CD8-positive, alpha-beta memory T cell (primary cell): ENCODE measurements at regions not wholly inside any gene's neighbourhood (a gene's known extent, or its start where the extent isn't known, plus 50 kb on each side); places are given as distances from the start of the nearest gene placed in this dataset.

Experiments used
- CTCF ChIA-PET: fragments of 350-600 bp; sonication (Branson Sonifier 250); formaldehyde crosslinking; loops from one replicate; lab custom pipeline; 2021; ENCODE audit warnings: antibody characterized with exemption; lab: Charles Lee
- POLR2A ChIA-PET: fragments of 350-600 bp; sonication (Branson Sonifier 250); formaldehyde crosslinking; loops from one replicate; lab custom pipeline; 2021; ENCODE audit warnings: antibody characterized with exemption; lab: Charles Lee
- DNase-seq, 5 donors: peaks; one replicate each; pipeline versions ENCODE4 v3.0.0 to v3.0.0-alpha.2; 2020 to 2022; ENCODE audit warnings: mixed read lengths in 1 of 5
- H3K27ac ChIP-seq: one replicate; pipeline ENCODE4 v1.7.0; 2013; ENCODE audit warnings: low read depth, mild to moderate bottlenecking, low read length, moderate library complexity
- H3K27me3 ChIP-seq: 2 replicates; pipeline ENCODE4 v1.7.0; 2013; ENCODE audit warnings: low read length, mild to moderate bottlenecking; ENCODE audit not compliant: insufficient read depth, poor library complexity, severe bottlenecking
- H3K36me3 ChIP-seq: 2 replicates; pipeline ENCODE4 v1.7.0; 2013; ENCODE audit warnings: mild to moderate bottlenecking, low read length, moderate library complexity; ENCODE audit not compliant: insufficient read depth
- H3K4me1 ChIP-seq: 2 replicates; pipeline ENCODE4 v1.7.0; 2013; ENCODE audit warnings: mild to moderate bottlenecking, low read length, moderate library complexity; ENCODE audit not compliant: insufficient read depth
- H3K4me3 ChIP-seq: 2 replicates; pipeline ENCODE4 v1.7.0; 2013; ENCODE audit warnings: mild to moderate bottlenecking, low read length
- H3K9me3 ChIP-seq: 2 replicates; pipeline ENCODE4 v1.7.0; 2013; ENCODE audit warnings: mild to moderate bottlenecking, low read length
- H3K27ac Mint-ChIP-seq, 8 donors: one replicate each; pipeline ENCODE4 v1.8.0; 2020 to 2021; ENCODE audit warnings: mixed read lengths in 8 of 8, mild to moderate bottlenecking in 6 of 8, inconsistent platforms in 3 of 8, moderate library complexity in 3 of 8
- H3K27me3 Mint-ChIP-seq, 2 donors: one replicate each; pipeline ENCODE4 v1.8.0; 2020 to 2021; ENCODE audit warnings: mixed read lengths in 2 of 2, mild to moderate bottlenecking in 1 of 2, moderate library complexity in 1 of 2
- H3K36me3 Mint-ChIP-seq, 3 donors: one replicate each; pipeline ENCODE4 v1.8.0; 2020 to 2021; ENCODE audit warnings: mixed read lengths in 3 of 3, inconsistent platforms in 1 of 3, mild to moderate bottlenecking in 1 of 3
- H3K4me1 Mint-ChIP-seq, 3 donors: one replicate each; pipeline ENCODE4 v1.8.0; 2020 to 2021; ENCODE audit warnings: mixed read lengths in 3 of 3, inconsistent platforms in 1 of 3, mild to moderate bottlenecking in 1 of 3
- H3K4me3 Mint-ChIP-seq, 7 donors: one replicate each; pipeline ENCODE4 v1.8.0; 2020 to 2021; ENCODE audit warnings: mixed read lengths in 7 of 7, mild to moderate bottlenecking in 6 of 7, moderate library complexity in 4 of 7, inconsistent platforms in 2 of 7
- H3K9me3 Mint-ChIP-seq, 5 donors: one replicate each; pipeline ENCODE4 v1.8.0; 2020 to 2022; ENCODE audit warnings: mixed read lengths in 5 of 5, mild to moderate bottlenecking in 3 of 5, moderate library complexity in 2 of 5, inconsistent platforms in 1 of 5

GRCh38 chrX:39445336-39445735 is 644.1 kb downstream of the MID1IP1 start:
- no peaks in the 10 kb centered on the region for H3K9me3 ChIP-seq
- no peaks in the 10 kb centered on the region for H3K36me3 ChIP-seq
- Mint-ChIP-seq H3K27ac (peak overlapping the region in 1 of 8 donors; percentile 66), H3K4me1 (peaks cover 1 to 24% (median 16%) of the 10 kb centered on the region in 3 donors), H3K4me3 (no peak overlapping the region), H3K36me3 (peaks cover 0 to 1% (median 0%) of the 10 kb centered on the region in 3 donors), H3K27me3 (peaks cover 0 to 4% of the 10 kb centered on the region in 2 donors), H3K9me3 (peaks cover 0 to 7% (median 5%) of the 10 kb centered on the region in 5 donors)
- no peak overlapping the region for H3K27ac ChIP-seq
- peaks cover 5% of the 10 kb centered on the region for H3K4me1 ChIP-seq
- CTCF ChIA-PET, result no interaction called here
- H3K4me3 ChIP-seq, result no peak overlapping the region
- POLR2A ChIA-PET, result no interaction called here
- H3K27me3 ChIP-seq, result no peaks in the 10 kb centered on the region
- DNase-seq, result peak in 1 of 5 donors; percentile 12

GRCh38 chrX:39449352-39449751 is 648.1 kb downstream of the MID1IP1 start:
- Histone ChIP-seq H3K36me3 (no peaks in the 10 kb centered on the region), H3K4me1 (no peaks in the 10 kb centered on the region), H3K27ac (no peak overlapping the region), H3K9me3 (no peaks in the 10 kb centered on the region), H3K27me3 (no peaks in the 10 kb centered on the region), H3K4me3 (no peak overlapping the region)
- H3K4me1 Mint-ChIP-seq, result peaks cover 3 to 22% (median 11%) of the 10 kb centered on the region in 3 donors
- H3K36me3 Mint-ChIP-seq, result no peaks in the 10 kb centered on the region
- peaks cover 0 to 2% (median 0%) of the 10 kb centered on the region in 5 donors for H3K9me3 Mint-ChIP-seq
- DNase-seq, result no peak
- ChIA-PET CTCF (no interaction called here), POLR2A (no interaction called here)
- H3K27ac Mint-ChIP-seq, result no peak overlapping the region
- no peak overlapping the region for H3K4me3 Mint-ChIP-seq
- H3K27me3 Mint-ChIP-seq, result peaks cover 0 to 3% of the 10 kb centered on the region in 2 donors

GRCh38 chrX:39450234-39450977 is 647.4 kb downstream of the BCOR start:
- Mint-ChIP-seq H3K27ac (peak overlapping the region in 3 of 8 donors; percentile 9 to 87 (median 43)), H3K9me3 (peaks cover 0 to 2% (median 0%) of the 10 kb centered on the region in 5 donors), H3K27me3 (peaks cover 0 to 4% of the 10 kb centered on the region in 2 donors)

GRCh38 chrX:39451046-39451445 is 646.7 kb downstream of the BCOR start:
- Histone ChIP-seq H3K36me3 (no peaks in the 10 kb centered on the region), H3K4me3 (no peak overlapping the region), H3K27ac (no peak overlapping the region), H3K9me3 (no peaks in the 10 kb centered on the region), H3K4me1 (no peaks in the 10 kb centered on the region), H3K27me3 (no peaks in the 10 kb centered on the region)
- DNase-seq, result no peak
- Mint-ChIP-seq H3K4me3 (no peak overlapping the region), H3K9me3 (peaks cover 0 to 2% (median 0%) of the 10 kb centered on the region in 5 donors), H3K36me3 (no peaks in the 10 kb centered on the region), H3K4me1 (peaks cover 3 to 22% (median 11%) of the 10 kb centered on the region in 3 donors), H3K27ac (peak overlapping the region in 2 of 8 donors; percentile 43 to 87), H3K27me3 (peaks cover 0 to 9% of the 10 kb centered on the region in 2 donors)
- ChIA-PET POLR2A (no interaction called here), CTCF (no interaction called here)

More at GRCh38 chrX:39450234-39450977, 647.4 kb downstream of the BCOR start:
- Histone ChIP-seq H3K27ac (no peak overlapping the region), H3K27me3 (no peaks in the 10 kb centered on the region), H3K36me3 (no peaks in the 10 kb centered on the region), H3K4me1 (no peaks in the 10 kb centered on the region), H3K4me3 (no peak overlapping the region), H3K9me3 (no peaks in the 10 kb centered on the region)
- ChIA-PET CTCF (no interaction called here), POLR2A (no interaction called here)
- peak in 2 of 5 donors; percentile 14 to 46 for DNase-seq
- Mint-ChIP-seq H3K4me3 (no peak overlapping the region), H3K4me1 (peaks cover 3 to 22% (median 11%) of the 10 kb centered on the region in 3 donors), H3K36me3 (no peaks in the 10 kb centered on the region)

GRCh38 chrX:39452401-39452800 is 645.4 kb downstream of the BCOR start:
- Histone ChIP-seq H3K36me3 (no peaks in the 10 kb centered on the region), H3K27me3 (no peaks in the 10 kb centered on the region), H3K9me3 (no peaks in the 10 kb centered on the region), H3K27ac (no peak overlapping the region), H3K4me3 (no peak overlapping the region), H3K4me1 (no peaks in the 10 kb centered on the region)
- Mint-ChIP-seq H3K4me3 (no peak overlapping the region), H3K27me3 (peaks cover 0 to 9% of the 10 kb centered on the region in 2 donors), H3K4me1 (peaks cover 3 to 22% (median 11%) of the 10 kb centered on the region in 3 donors), H3K27ac (no peak overlapping the region), H3K36me3 (no peaks in the 10 kb centered on the region), H3K9me3 (peaks cover 0 to 5% (median 2%) of the 10 kb centered on the region in 5 donors)
- ChIA-PET CTCF (no interaction called here), POLR2A (no interaction called here)
- no peak for DNase-seq

- ChIA-PET CTCF (no interaction called here), POLR2A (no interaction called here)
- peaks cover 3 to 17% (median 7%) of the 10 kb centered on the region in 3 donors for H3K4me1 Mint-ChIP-seq
- Histone ChIP-seq H3K27me3 (no peaks in the 10 kb centered on the region), H3K4me1 (no peaks in the 10 kb centered on the region), H3K9me3 (no peaks in the 10 kb centered on the region), H3K4me3 (no peak overlapping the region), H3K36me3 (no peaks in the 10 kb centered on the region), H3K27ac (no peak overlapping the region)
- no peak overlapping the region for H3K27ac Mint-ChIP-seq
- H3K4me3 Mint-ChIP-seq, result no peak overlapping the region
- no peaks in the 10 kb centered on the region for H3K36me3 Mint-ChIP-seq
- H3K27me3 Mint-ChIP-seq, result peaks cover 0 to 9% of the 10 kb centered on the region in 2 donors
- peaks cover 0 to 5% (median 2%) of the 10 kb centered on the region in 5 donors for H3K9me3 Mint-ChIP-seq
- no peak for DNase-seq
These were observed 643.7 kb downstream of the BCOR start for GRCh38 chrX:39453889-39454621.

GRCh38 chrX:39456894-39457604 is 640.7 kb downstream of the BCOR start:
- Mint-ChIP-seq H3K9me3 (peaks cover 0 to 5% (median 2%) of the 10 kb centered on the region in 5 donors), H3K36me3 (no peaks in the 10 kb centered on the region), H3K4me1 (no peaks in the 10 kb centered on the region), H3K4me3 (no peak overlapping the region), H3K27me3 (peaks cover 0 to 7% of the 10 kb centered on the region in 2 donors), H3K27ac (no peak overlapping the region)
- Histone ChIP-seq H3K27ac (no peak overlapping the region), H3K4me3 (no peak overlapping the region), H3K36me3 (no peaks in the 10 kb centered on the region), H3K4me1 (no peaks in the 10 kb centered on the region), H3K27me3 (no peaks in the 10 kb centered on the region), H3K9me3 (no peaks in the 10 kb centered on the region)
- DNase-seq, result no peak
- ChIA-PET POLR2A (no interaction called here), CTCF (no interaction called here)
